ENCODE measurements at regions not wholly inside any gene's neighbourhood (a gene's known extent, or its start where the extent isn't known, plus 50 kb on each side); places are given as distances from the start of the nearest gene placed in this dataset.

DNA sequence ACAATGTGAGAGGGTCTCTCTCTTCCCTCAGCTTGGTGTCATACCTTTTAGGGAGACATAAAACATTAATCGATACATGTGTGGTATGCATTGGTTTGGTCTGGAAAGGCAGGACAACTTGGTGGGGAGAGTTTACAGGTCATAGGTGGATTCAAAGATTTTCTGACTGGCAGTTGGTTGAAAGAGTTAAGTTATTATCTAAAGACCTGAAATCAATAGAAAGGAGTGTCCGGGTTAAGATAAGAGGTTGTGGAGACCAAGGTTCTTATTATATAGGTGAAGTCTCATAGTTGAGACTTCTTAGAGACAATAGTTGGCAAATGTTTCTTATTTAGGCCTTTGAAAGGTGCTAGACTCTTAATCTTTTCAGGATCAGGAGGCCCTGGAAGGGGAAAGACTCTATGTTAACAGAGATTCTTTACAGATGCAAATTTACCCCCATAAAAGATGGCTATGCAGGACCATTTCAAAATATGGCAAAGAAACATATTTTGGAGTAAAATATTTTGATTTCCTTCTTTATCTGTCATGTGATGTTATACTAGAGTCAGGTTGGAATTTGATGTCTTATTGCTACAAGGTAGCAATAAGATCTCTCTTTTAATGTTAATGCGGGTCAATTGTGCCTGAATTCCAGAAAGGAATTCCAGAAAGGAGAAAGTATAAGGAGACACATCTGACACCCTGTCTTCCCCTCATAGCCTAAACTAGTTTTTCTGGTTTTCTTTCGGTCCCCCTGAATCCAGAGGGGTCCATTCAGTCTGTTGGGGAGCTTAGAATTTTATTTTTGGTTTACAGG, 59.2 kb upstream of the RCBTB2 start:
- no peak for DNase-seq (ENCODE audit: low spot score in 2 of 2)
- Histone ChIP-seq H3K27me3 (no peaks in the 10 kb centered on the region), H3K4me1 (peaks cover 2% of the 10 kb centered on the region), H3K4me3 (no peak overlapping the region), H3K36me3 (no peaks in the 10 kb centered on the region), H3K27ac (no peak overlapping the region), H3K9me3 (no peaks in the 10 kb centered on the region)
- TF ChIP-seq POLR2A (IDR thresholded peaks at IDR 0.05) (no peak), EP300 (IDR thresholded peaks at IDR 0.05) (no peak), POLR2AphosphoS5 (IDR thresholded peaks at IDR 0.05) (no peak)
- TF ChIP-seq, protein P1, sequence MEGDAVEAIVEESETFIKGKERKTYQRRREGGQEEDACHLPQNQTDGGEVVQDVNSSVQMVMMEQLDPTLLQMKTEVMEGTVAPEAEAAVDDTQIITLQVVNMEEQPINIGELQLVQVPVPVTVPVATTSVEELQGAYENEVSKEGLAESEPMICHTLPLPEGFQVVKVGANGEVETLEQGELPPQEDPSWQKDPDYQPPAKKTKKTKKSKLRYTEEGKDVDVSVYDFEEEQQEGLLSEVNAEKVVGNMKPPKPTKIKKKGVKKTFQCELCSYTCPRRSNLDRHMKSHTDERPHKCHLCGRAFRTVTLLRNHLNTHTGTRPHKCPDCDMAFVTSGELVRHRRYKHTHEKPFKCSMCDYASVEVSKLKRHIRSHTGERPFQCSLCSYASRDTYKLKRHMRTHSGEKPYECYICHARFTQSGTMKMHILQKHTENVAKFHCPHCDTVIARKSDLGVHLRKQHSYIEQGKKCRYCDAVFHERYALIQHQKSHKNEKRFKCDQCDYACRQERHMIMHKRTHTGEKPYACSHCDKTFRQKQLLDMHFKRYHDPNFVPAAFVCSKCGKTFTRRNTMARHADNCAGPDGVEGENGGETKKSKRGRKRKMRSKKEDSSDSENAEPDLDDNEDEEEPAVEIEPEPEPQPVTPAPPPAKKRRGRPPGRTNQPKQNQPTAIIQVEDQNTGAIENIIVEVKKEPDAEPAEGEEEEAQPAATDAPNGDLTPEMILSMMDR (IDR thresholded peaks at IDR 0.05): no peak
- WGBS: 89% methylated on average over 4 of the region's 4 CpGs

DNA sequence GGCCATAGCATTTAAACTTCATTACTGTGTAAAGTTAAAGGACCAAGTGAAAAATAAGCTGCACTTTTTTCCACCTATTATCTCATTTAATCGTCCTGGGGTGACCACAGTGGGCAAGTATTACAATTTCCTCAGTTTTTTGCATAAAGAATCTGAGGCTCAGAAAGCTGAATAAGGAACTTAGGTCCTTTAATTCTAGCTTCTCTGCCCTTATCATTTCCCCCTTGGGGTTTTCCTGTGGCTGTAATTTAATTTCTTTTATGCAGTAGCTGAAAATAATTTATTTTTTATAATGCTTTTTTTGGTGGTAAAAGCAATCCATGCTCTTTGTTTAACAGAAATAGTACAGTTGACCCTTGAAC, 59.8 kb upstream of the RCBTB2 start:
- Histone ChIP-seq H3K27me3 (no peaks in the 10 kb centered on the region), H3K4me1 (no peaks in the 10 kb centered on the region), H3K36me3 (no peaks in the 10 kb centered on the region), H3K9me3 (no peaks in the 10 kb centered on the region), H3K27ac (no peak overlapping the region), H3K4me3 (no peak overlapping the region)
- 59% methylated on average over 1 of the region's 1 CpG for WGBS
- DNase-seq (ENCODE audit: low spot score in 2 of 2): no peak
- TF ChIP-seq POLR2A (IDR thresholded peaks at IDR 0.05) (no peak), EP300 (IDR thresholded peaks at IDR 0.05) (no peak), POLR2AphosphoS5 (IDR thresholded peaks at IDR 0.05) (no peak)
- TF ChIP-seq, protein P1 (IDR thresholded peaks at IDR 0.05): no peak

DNA sequence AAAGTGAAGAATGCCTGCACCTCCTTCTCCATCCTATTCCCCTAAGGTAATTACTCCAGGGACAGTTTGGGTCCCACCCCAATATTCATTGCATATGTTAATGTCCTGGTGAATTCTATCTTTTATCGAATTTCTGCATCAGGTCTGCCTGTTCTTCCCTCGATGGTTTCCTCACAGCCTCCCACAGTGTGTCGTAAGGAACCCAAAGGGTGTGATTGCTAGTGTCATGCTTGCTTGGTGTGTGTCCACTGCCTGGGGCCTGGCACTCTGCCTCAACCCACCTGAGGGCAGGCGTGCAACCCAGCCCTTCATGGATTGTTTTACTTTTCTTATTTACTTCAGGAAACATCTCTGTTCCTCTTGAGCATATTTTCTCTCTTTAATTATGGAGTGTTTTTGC, 60.2 kb upstream of the CYSLTR2 start:
- no peak for DNase-seq (ENCODE audit: low spot score in 2 of 2)

DNA sequence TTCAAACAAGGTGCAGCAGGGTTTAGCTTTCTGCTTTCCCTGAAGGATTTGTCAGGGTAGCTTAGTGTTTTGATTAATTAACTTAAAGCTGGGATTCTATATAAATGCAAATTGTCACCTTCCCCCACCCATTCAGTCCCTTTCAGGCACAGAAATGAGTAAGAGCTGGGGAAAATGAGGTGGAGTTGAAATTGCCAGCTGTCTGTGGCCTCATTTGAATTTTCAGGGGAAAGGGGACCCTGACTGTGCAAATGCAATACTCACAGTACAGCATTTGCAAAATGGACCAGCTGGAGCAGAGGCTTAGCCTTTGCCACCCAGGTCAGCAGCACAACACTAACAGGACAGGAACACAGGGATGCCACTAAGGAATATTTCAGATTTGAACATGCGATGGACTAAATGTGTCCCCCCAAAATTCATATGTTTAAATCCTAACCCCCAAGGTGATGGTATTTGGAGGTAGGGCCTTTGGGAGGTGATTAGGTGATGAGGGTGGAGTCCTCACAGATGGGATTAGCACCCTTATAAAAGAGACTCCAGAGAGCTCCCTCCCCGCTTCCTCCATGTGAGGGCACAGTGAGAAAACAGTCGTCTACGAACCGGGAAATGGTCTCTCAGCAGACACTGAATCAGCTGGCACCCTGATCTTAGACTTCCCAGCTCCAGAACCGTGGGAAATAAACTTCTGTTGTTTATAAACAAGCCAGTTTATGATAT, 59.5 kb upstream of the CYSLTR2 start:
- H3K4me1 ChIP-seq: no peaks in the 10 kb centered on the region
- WGBS: 73% methylated on average over 6 of the region's 6 CpGs
- H3K27ac ChIP-seq: no peak overlapping the region
- no peaks in the 10 kb centered on the region for H3K36me3 ChIP-seq
- no peaks in the 10 kb centered on the region for H3K9me3 ChIP-seq
- H3K27me3 ChIP-seq: no peaks in the 10 kb centered on the region
- H3K4me3 ChIP-seq: no peak overlapping the region
- DNase-seq (ENCODE audit: low spot score in 2 of 2): no peak
- TF ChIP-seq POLR2AphosphoS5 (IDR thresholded peaks at IDR 0.05) (no peak), POLR2A (IDR thresholded peaks at IDR 0.05) (no peak), EP300 (IDR thresholded peaks at IDR 0.05) (no peak)
- TF ChIP-seq, protein P1 (IDR thresholded peaks at IDR 0.05): no peak

More for the DNA sequence above, 60.2 kb upstream of the CYSLTR2 start:
- H3K9me3 ChIP-seq: no peaks in the 10 kb centered on the region
- WGBS: 87% methylated on average over 4 of the region's 4 CpGs
- H3K27ac ChIP-seq: no peak overlapping the region
- H3K4me1 ChIP-seq: no peaks in the 10 kb centered on the region
- H3K4me3 ChIP-seq: no peak overlapping the region
- no peaks in the 10 kb centered on the region for H3K36me3 ChIP-seq
- H3K27me3 ChIP-seq: no peaks in the 10 kb centered on the region
- TF ChIP-seq POLR2A (IDR thresholded peaks at IDR 0.05) (no peak), EP300 (IDR thresholded peaks at IDR 0.05) (no peak), POLR2AphosphoS5 (IDR thresholded peaks at IDR 0.05) (no peak)
- TF ChIP-seq, protein P1 (IDR thresholded peaks at IDR 0.05): no peak
